HEK293T (cell line): ENCODE measurements at regions not wholly inside any gene's neighbourhood (a gene's known extent, or its start where the extent isn't known, plus 50 kb on each side); places are given as distances from the start of the nearest gene placed in this dataset.

ENCODE experiments used
- CTCF ChIA-PET: fragments of 350-600 bp; formaldehyde crosslinking; extraction: SDS; loops from one replicate; lab custom pipeline; 2021; ENCODE audit warnings: antibody characterized with exemption, inconsistent platforms; lab: Yijun Ruan, JAX
- POLR2A ChIA-PET: fragments of 350-600 bp; formaldehyde crosslinking; extraction: SDS; loops from one replicate; lab custom pipeline; 2020; ENCODE audit warnings: antibody characterized with exemption, inconsistent platforms; lab: Yijun Ruan, JAX
- DNase-seq: peaks from one replicate; pipeline ENCODE4 v3.0.0; 2012; ENCODE audit warnings: mixed read lengths; ENCODE audit errors: extremely low spot score
- ARNT ChIP-seq: fragments of 450-650 bp; IDR thresholded peaks from 2 replicates; pipeline ENCODE4 v1.6.1; 2017; ENCODE audit warnings: mild to moderate bottlenecking
- BHLHE40 ChIP-seq: fragments of 450-650 bp; IDR thresholded peaks from 2 replicates; pipeline ENCODE4 v1.6.1; 2016; ENCODE audit warnings: mild to moderate bottlenecking, moderate library complexity, borderline replicate concordance
- CTBP1 ChIP-seq: fragments of 450-650 bp; IDR thresholded peaks from 2 replicates; pipeline ENCODE4 v1.6.1; 2016; ENCODE audit warnings: borderline replicate concordance
- ELF4 ChIP-seq: fragments of 450-650 bp; IDR thresholded peaks from 2 replicates; pipeline ENCODE4 v1.6.1; 2017; ENCODE audit warnings: antibody characterized with exemption
- FOXA1 ChIP-seq: fragments of 450-650 bp; IDR thresholded peaks from 2 replicates; pipeline ENCODE4 v1.6.1; 2016; ENCODE audit warnings: mild to moderate bottlenecking
- FOXK2 ChIP-seq: fragments of 450-650 bp; IDR thresholded peaks from 2 replicates; pipeline ENCODE4 v1.6.1; 2016; ENCODE audit warnings: mild to moderate bottlenecking
- FOXM1 ChIP-seq: fragments of 450-650 bp; IDR thresholded peaks from 2 replicates; pipeline ENCODE4 v1.6.1; 2017; ENCODE audit warnings: mild to moderate bottlenecking, borderline replicate concordance
- HDGF ChIP-seq: fragments of 450-650 bp; IDR thresholded peaks from 2 replicates; pipeline ENCODE4 v1.6.1; 2017; ENCODE audit warnings: antibody characterized with exemption, borderline replicate concordance
- L3MBTL2 ChIP-seq: fragments of 450-650 bp; conservative IDR thresholded peaks from 2 replicates; pipeline ENCODE4 v1.6.1; 2016; ENCODE audit warnings: mild to moderate bottlenecking
- LEF1 ChIP-seq: fragments of 450-650 bp; IDR thresholded peaks from 2 replicates; pipeline ENCODE4 v1.6.1; 2017; ENCODE audit warnings: mild to moderate bottlenecking, borderline replicate concordance
- NFRKB ChIP-seq: fragments of 450-650 bp; IDR thresholded peaks from 2 replicates; pipeline ENCODE4 v1.6.1; 2016; ENCODE audit warnings: mild to moderate bottlenecking, moderate library complexity
- PKNOX1 ChIP-seq: fragments of 450-650 bp; IDR thresholded peaks from 2 replicates; pipeline ENCODE4 v1.6.1; 2016
- SP1 ChIP-seq: fragments of 450-650 bp; IDR thresholded peaks from 2 replicates; pipeline ENCODE4 v1.6.1; 2017
- SUZ12 ChIP-seq: fragments of 450-650 bp; IDR thresholded peaks from 2 replicates; pipeline ENCODE4 v1.6.1; 2016; ENCODE audit warnings: mild to moderate bottlenecking
- TARDBP ChIP-seq: fragments of 450-650 bp; IDR thresholded peaks from 2 replicates; pipeline ENCODE4 v1.6.1; 2016
- ZNF384 ChIP-seq: fragments of 450-650 bp; IDR thresholded peaks from 2 replicates; pipeline ENCODE4 v1.6.1; 2016

- ChIA-PET POLR2A (no interaction called here), CTCF (no interaction called here)
- TF ChIP-seq SP1 (no peak), LEF1 (no peak), L3MBTL2 (no peak), TARDBP (no peak), ELF4 (no peak), BHLHE40 (no peak), ARNT (no peak), FOXA1 (no peak), NFRKB (no peak)
- no peak for DNase-seq
These were observed 894.9 kb downstream of the VRK1 start for GRCh38 chr14:97692084-97692483.

- no peak for DNase-seq
- POLR2A ChIA-PET: interaction anchor here (0.9 kb wide), 1 partner anchor 17 kb away, joined by 3 read pairs; no protein-coding TSS in a partner anchor
- TF ChIP-seq FOXK2 (no peak), ARNT (no peak), SP1 (no peak), BHLHE40 (no peak), PKNOX1 (no peak), L3MBTL2 (no peak), LEF1 (no peak), FOXA1 (no peak)
- CTCF ChIA-PET: no interaction called here
These were observed 898.3 kb downstream of the VRK1 start for GRCh38 chr14:97695456-97695981.

- CTCF ChIA-PET: interaction anchor here (0.8 kb wide), 1 partner anchor 540 kb away, joined by 3 read pairs; no protein-coding TSS in a partner anchor
- POLR2A ChIA-PET: no interaction called here
- TF ChIP-seq TARDBP (no peak), FOXM1 (no peak), BHLHE40 (no peak), NFRKB (no peak), HDGF (no peak)
- DNase-seq: no peak
These were observed 900.6 kb downstream of the VRK1 start for GRCh38 chr14:97697772-97698171.

DNA sequence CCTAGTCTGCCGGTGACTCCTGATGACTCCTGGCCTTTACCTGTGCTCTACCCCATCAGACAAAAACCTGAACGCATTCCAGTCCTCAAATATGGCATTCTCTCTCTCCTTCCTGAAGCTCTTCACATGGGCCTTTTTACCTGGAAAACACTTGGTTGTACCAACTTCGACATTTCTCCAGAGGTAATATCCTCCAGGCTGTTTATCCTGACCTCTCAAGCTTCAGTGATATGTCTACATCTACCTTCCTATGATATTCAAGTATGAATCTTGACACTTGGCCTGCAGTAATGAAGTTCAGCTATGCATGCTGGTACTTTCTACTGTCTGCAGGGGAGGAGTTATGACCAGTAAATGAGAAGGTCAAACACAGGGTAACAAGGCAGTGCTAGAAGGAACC is 901.8 kb downstream of the VRK1 start:
- POLR2A ChIA-PET: no interaction called here
- CTCF ChIA-PET: no interaction called here
- TF ChIP-seq TARDBP: no peak
- TF ChIP-seq CTBP1: no peak
- TF ChIP-seq SP1: no peak
- no peak for TF ChIP-seq SUZ12
- TF ChIP-seq LEF1: no peak
- TF ChIP-seq L3MBTL2: no peak
- TF ChIP-seq HDGF: no peak
- TF ChIP-seq ZNF384: no peak
- no peak for TF ChIP-seq ARNT
- no peak for TF ChIP-seq FOXA1
- no peak for TF ChIP-seq PKNOX1
- TF ChIP-seq FOXK2: no peak
- no peak for DNase-seq

DNA sequence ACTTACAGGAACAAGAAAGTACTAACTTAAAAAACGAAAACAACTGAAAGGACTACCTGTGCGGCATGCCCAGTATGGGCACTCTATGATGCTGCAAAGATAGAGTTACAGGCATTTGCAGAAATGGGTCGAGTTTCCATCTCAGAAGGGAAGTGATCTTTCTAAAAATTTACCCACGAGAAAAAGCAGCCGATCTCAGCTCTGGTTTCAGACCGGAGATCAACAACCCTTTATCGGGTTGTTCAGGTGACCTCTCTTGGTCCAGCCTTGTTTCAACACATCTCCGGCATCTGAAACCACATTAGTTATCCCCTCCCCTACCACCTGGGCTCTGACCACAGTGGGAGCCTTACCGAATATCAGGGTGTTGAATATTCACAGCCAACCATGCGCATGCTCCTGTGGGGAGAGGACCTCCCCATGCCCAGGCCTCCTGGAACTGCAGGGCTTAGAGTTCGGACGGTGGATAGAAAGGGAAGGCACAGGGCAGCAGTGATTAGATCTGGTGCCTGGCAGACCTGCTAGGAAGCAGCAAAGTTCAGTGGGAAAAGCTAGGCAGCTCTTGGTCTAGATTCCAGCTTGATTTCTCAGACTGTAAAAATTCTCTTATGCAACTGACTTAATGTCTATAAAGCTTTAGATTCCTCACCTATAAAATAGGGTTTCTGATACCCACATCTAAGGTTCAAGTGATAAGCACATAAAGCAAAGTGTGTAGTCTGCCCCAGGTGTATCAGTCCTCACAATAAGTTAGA is 906.0 kb downstream of the VRK1 start:
- TF ChIP-seq FOXA1: no peak
- no peak for TF ChIP-seq HDGF
- no peak for TF ChIP-seq NFRKB
- no peak for TF ChIP-seq ZNF384
- TF ChIP-seq PKNOX1: no peak
- no peak for TF ChIP-seq ELF4
- TF ChIP-seq SP1: no peak
- no peak for TF ChIP-seq SUZ12
- TF ChIP-seq FOXM1: no peak
- no peak for TF ChIP-seq TARDBP
- no peak for TF ChIP-seq ARNT
- no peak for TF ChIP-seq FOXK2
- TF ChIP-seq LEF1: no peak
- no peak for TF ChIP-seq L3MBTL2
- ChIA-PET POLR2A (no interaction called here), CTCF (no interaction called here)
- DNase-seq: no peak

- no peak for DNase-seq
- TF ChIP-seq PKNOX1: no peak
- TF ChIP-seq SP1: no peak
- TF ChIP-seq FOXM1: no peak
- no peak for TF ChIP-seq BHLHE40
- no peak for TF ChIP-seq L3MBTL2
- no peak for TF ChIP-seq TARDBP
- no peak for TF ChIP-seq FOXK2
- TF ChIP-seq ZNF384: no peak
- no peak for TF ChIP-seq ARNT
- TF ChIP-seq NFRKB: no peak
- TF ChIP-seq HDGF: no peak
- no peak for TF ChIP-seq LEF1
- TF ChIP-seq SUZ12: no peak
- no peak for TF ChIP-seq FOXA1
- TF ChIP-seq CTBP1: no peak
- TF ChIP-seq ELF4: no peak
- ChIA-PET POLR2A (no interaction called here), CTCF (no interaction called here)
These were observed 907.2 kb downstream of the VRK1 start for GRCh38 chr14:97704316-97704885.
